Right ventricle myocardium inferior (tissue), 1 donor: ENCODE measurements at regions not wholly inside any gene's neighbourhood (a gene's known extent, or its start where the extent isn't known, plus 50 kb on each side); places are given as distances from the start of the nearest gene placed in this dataset.
"Not testable (repeated sequence)": the region's sequence is repeated elsewhere in the genome, so short reads cannot be mapped to it uniquely, and the experiment has no call there.

ENCODE experiments used
- ATAC-seq: fragments of 200-7000 bp; cut with Tn5 transposase; one replicate; pipeline ENCODE4 v1.9.1; 2020; ENCODE audit warnings: mild to moderate bottlenecking, moderate library complexity
- DNase-seq: peaks from one replicate; pipeline ENCODE4 v3.0.0; 2021; ENCODE audit errors: missing footprints
- intact Hi-C: fragments of 100-400 bp; cut with DNase I; formaldehyde crosslinking; loops from one replicate; pipeline ENCODE4 v1.11.0; 2022
- donor health status: DM: no; HTN: yes; CAD: no; lungs with severe emphysema.

DNA sequence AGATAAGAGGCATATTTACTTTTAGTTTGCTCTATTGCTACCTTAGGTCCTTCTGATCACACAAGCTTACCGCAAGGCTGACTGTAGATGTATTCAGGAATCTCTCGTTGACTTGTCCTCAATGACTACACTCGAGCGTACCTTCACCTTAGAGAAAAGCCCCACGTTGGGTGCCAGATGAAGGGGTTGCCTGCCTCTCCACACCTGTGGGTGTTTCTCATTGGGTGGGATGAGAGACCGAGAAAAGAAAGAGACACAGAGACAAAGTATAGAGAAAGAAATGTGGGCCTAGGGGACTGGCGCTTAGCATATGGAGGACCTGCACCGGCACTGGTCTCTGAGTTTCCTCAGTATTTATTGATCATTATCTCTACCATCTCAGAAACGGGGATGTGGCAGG lies 51.8 kb downstream of the ASCL4 start:
- DNase-seq (no peak), ATAC-seq (no peak)
- intact Hi-C loops, result no loop called here

DNA sequence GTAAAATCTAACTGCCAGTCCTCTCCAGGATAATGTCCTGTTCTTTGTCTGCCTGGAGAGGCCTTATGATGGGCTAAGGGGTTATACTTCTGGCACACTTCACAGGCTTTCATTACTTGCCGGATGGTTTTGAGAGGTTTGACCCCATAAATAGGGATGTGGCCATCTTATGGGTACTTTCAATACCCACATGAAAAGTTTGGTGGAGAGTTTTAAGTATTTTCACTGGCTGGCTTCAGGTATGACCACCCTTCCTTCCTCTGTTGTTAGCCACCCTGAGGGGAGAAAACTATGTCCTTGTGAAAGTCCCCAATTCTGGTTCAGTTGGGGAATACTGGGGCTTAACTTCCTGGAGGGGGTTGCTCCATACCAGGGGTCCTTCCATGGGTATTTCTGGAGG lies 54.8 kb downstream of the ASCL4 start:
- DNase-seq, result no peak

DNA sequence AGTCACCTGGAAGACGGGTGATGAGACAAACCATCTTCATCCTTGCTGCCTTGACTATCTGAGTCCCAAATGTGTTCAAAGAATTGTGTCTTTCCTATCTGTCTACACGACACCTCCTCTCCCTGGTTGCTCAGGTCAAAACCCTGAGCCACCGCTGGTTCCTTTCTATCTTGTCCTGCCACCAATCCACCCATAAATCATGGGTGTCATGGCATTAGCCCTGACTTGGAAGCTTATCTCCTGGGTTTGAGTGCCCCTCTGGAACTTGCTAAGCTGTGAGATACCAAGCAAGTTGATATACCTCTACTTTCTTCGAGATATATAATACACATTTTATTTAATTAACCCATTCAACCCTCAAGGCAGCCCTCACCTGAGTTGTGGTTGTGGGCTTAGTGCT lies 57.9 kb downstream of the ASCL4 start:
- no peak for DNase-seq
- intact Hi-C loops, result no loop called here
- no peak for ATAC-seq

More for the DNA sequence above, 54.8 kb downstream of the ASCL4 start:
- no peak for ATAC-seq
- intact Hi-C loops, result no loop called here

DNA sequence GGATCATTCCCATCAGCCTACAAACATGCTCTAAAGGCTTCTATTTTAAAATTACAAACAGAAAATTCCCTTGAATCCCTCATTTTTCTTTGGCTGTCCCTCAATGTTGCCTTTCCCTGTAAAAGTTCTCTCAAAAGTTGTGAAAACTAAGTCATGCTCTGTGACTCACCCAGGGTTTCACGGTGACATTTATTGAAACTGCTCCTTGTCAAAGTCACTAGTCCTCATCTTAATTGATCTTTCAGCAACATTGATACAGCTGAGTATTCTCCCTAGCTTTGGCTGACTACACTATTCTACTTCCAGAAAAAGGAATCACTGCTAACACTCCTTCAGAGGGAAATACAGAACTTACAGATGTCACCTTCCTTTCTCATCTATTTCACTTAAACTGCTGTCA lies 65.7 kb downstream of the ASCL4 start:
- ATAC-seq (no peak), DNase-seq (no peak)
- intact Hi-C loops, result no loop called here

DNA sequence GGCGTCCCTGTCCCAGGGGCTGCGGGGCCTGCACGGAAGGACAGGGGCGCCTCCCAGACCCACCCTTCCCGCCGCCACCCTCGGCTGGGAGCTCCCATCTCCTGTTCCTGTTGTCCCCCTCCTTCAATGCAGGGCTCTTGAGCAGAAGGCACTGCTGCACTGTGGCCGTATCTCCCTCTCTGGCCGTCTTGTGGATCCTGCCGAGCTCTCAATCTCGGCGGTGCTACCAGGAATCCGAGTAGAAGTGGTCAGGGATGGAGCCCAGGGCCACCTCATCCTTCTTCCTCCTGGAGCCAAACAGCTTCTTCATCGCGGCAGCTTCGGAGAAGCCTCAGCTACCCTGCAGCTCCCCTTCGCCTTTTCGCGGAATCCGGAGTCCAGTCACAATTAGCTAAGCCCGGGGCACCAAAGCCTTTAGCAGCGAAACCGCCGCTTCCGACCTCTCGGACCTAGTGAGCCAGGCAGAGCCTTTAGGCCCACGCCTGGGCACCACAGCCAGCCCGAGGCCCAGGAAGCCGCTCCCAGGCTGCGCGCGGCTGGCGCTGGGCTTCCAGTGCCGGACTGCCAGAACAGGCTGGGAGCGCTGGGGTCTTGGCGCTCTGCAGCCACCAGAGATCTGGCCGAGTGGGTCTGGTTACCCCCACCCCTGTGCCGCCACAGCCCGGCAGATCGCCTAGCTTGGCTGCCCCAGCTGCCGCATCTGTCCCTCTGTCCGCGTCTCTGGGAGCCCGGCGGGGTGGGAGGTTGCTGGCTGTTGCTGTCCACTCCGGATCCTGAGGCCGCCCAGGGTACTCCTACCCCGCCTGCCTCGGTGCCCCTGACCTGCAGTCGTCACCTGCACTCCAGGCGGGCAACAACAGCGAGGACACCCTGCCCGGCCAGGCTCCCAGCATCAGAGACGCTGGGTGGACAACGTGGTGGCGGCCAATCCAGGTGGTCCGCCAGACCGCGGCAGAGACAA lies 69.1 kb downstream of the ASCL4 start:
- DNase-seq (peak; percentile 63), ATAC-seq (no peak)

DNA sequence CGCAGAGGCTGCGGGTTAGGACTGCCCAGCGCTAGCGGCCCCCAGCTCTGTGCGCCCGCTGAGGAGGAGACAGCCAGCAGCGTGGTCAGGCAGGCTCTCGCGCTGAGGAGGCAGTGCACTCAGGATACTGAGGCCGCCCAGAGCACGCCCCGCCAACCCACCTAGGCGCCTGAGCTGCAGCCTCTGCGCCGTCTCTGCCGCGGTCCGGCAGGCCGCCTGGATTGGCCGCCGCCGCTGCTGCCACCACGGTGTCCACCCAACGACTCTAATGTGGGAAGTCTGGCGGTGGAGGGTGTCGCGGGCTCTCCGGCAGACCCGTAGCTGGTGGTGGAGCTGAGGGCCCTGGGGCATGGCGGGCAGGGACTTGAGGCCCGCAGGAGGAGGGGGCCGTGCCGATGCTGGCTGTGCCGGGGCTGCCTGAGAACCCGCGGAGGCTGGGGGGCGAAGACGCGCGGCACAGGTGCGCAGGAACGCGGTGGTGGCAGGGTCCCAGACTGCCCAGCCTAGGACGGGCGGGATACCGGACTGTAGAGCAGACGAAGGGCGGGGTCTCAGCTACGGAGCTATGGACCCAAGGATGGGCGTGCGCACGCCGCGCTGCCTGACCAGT lies 69.9 kb downstream of the ASCL4 start:
- peak; percentile 20 for ATAC-seq
- intact Hi-C loops, result no loop called here
- DNase-seq, result no peak

More for the DNA sequence above, 69.1 kb downstream of the ASCL4 start:
- intact Hi-C loops, result no loop called here

DNA sequence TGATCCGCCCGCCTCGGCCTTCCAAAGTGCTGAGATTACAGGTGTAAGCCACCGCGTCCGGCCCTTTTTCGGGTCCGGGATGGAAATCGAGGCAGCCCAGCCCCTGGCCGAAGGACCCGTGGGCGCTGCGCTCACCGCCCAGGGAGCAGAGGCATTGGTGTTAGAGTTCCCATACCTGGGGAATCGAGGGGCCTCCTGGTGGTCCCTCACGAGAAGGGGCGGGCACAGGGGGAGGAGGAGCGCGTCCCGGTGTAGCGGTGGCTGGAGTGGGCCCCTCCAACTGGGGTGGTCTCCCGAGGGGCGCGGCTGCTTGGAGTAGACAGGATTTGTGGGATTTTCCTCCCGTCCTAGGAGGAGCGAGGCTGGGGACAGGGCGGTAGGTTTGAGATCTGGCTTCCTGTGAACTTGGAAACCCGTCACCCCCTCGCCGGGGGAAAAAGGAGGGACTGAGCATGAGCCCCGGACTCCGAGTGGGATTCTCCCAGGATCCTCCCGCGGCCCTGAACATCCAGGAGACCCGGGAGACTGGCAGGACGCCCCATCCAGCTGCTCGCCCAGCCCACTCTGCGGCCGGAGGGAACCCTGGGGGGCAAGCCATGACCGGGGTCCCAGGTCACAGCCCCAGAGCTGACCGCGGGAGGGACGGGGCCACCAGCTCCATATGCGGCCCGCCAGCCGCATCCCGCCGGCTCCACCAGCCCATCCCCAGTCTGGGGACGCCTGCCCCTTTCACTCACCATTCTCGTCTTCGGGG lies 70.9 kb downstream of the ASCL4 start:
- ATAC-seq (no peak), DNase-seq (no peak)
- intact Hi-C loops, result no loop called here

DNA sequence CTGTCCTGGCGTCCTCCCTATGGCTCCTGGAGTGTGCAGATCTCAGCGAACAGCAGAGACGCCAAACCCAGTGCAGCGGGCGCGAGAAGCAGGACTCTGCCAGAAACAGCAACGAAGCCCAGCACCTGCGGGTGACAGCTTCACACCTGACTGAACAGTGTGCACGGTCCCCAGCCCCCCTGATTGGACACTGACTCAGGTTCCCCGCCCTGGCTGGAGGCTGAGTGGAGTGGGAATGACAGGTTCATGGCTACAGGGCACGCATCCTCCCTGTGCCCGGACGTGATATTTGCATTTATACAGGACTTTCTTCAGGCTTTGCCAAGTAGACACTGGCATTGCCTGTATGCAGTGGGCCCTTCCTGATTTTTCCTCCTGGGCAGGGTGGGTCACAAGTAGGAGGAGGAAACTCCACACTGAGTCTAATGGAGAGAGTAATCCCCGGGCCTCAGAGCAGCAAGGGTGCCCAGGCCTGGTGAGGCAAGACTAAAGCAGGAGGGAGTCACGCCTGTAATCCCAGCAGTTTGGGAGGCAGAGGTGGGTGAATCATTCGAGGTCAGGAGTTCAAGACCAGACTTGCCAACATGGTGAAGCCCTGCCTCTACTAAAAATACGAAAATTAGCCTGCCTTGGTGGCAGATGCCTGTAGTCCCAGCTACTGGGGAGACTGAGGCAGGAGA lies 71.6 kb downstream of the ASCL4 start:
- ATAC-seq, result no peak
- intact Hi-C loops, result no loop called here
- no peak for DNase-seq

DNA sequence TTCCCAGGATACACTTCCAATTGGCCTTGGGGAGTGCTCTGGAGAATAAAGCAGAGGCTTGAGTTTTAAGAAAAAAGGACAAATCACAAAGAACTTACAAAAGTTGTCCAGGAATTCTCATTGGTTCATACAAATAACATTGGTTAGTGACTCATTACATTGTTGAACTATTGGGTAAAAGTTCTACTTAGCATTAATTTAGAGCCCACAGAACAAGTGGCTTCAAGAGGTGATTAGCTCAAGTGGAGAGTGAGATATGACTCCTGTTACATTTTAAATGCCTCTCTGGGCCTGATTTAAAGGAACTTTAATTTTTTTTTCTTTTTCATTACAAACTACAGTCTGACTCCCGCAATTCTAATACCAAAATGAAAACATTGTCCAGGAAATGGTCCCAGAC lies 72.9 kb downstream of the ASCL4 start:
- ATAC-seq (no peak), DNase-seq (no peak)

DNA sequence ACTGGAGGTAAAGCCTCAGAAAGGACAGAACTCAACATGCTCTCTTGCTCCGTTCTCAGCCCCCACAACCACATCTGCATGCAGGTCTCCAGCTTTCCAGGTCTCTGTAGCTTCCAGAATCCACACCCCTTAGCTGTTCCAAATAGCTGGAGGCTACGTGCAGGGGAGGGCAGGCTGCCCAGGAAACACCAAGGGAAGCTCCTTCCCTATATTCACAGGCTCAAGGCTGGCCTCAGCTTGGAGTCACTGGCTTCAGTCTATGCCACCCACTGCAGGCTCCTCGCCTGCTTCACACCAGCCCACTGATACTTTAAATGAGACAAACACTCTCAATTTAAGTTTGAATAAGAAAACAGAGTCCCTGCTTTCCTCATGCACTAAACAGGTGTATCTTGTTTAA lies 73.3 kb downstream of the ASCL4 start:
- DNase-seq, result no peak
- peak; percentile 46 for ATAC-seq
- intact Hi-C loops, result no loop called here

More for the DNA sequence above, 72.9 kb downstream of the ASCL4 start:
- intact Hi-C loops, result no loop called here

DNA sequence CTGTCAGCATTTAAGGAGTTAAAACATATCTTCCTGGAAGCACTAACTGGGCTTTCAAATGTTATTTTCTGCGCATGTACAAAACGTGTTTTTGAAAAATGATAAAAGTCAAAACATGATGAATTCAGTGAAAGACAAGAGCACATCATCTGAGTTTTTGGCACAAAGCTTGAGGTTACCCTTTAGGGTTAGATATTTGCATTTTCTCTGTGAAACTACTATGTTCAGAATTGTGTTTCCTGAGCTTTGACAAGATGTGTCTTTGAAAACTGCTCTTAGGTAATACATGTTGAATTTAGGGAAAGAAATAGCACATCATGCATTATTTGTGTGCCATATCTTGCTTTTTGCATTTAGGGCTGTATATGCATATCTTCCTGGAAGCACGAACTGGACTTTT lies 79.0 kb downstream of the ASCL4 start:
- no peak for ATAC-seq
- intact Hi-C loops, result no loop called here
- no peak for DNase-seq

DNA sequence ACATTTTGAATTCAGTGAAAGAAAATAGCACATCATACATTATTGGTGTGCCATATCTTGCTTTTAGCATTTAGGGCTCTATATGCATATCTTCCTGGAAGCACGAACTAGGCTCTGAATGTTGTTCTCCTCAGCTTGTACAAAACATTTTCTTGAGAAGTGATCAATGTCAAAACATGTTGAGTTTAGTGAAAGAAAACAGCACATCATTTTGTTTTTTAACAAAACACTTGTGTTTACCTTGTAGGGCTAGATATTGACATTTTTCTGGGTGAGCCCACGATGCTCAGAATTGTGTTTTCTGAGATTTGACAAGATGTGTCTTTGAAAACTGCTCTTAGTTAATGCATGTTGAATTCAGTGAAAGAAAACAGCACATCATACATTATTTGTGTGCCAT lies 81.0 kb downstream of the ASCL4 start:
- ATAC-seq (no peak), DNase-seq (no peak)
- intact Hi-C loops, result no loop called here

DNA sequence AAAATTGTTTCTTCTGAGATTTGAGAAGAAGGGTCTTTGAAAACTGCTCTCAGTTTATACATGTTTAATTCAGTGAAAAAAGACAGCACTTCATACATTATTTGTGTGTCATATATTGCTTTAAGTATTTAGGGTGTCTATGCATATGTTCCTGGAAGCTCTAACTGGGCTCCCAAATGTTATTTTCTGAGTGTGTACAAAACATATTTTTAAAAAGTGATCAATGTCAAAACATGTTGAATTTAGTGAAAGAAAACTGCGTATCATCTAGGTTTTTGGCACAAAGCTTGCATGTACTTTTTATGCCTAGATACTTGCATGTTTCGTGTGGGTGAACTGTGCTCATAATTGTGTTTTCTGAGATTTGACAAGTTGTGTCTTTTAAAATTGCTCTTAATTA lies 81.6 kb downstream of the ASCL4 start:
- intact Hi-C loops, result no loop called here
- no peak for ATAC-seq
- DNase-seq, result no peak

DNA sequence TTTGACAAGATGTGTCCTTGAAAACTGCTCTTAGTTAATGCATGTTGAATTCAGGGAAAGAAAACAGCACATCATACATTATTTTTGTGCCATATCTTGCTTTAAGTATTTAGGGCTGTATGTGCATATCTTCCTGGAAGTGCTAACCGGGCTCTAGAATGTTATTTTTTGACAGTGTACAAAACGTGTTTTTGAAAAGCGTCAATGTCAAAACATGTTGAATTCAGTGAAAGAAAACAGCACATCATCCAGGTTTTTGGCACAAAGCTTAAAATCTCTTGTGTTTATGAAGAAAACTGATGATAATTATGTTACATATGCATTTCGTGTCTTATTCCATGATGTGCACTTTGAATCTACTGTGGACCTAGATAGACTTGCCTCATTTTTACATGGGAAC lies 82.7 kb downstream of the ASCL4 start:
- DNase-seq (no peak), ATAC-seq (no peak)
- intact Hi-C loops, result no loop called here

DNA sequence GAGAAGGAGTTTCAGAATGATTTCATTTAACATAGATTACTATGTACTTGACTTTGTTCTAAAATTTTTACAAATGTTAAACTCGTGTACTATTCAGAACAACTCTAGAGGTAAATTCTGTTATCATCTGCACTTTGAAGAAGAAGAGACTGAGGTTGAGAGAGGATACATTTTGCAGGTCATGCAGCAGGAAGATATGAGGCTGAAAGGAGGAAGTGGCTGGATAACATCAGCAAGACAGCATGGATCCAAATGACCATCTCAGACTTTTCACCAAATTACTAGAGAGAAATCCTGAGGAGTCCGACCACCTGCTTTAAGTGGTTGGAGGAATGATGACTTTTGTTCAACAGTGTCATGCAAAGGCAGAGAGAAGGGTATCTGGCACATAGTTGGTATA lies 84.9 kb downstream of the ASCL4 start:
- DNase-seq (no peak), ATAC-seq (no peak)
- intact Hi-C loops, result no loop called here

DNA sequence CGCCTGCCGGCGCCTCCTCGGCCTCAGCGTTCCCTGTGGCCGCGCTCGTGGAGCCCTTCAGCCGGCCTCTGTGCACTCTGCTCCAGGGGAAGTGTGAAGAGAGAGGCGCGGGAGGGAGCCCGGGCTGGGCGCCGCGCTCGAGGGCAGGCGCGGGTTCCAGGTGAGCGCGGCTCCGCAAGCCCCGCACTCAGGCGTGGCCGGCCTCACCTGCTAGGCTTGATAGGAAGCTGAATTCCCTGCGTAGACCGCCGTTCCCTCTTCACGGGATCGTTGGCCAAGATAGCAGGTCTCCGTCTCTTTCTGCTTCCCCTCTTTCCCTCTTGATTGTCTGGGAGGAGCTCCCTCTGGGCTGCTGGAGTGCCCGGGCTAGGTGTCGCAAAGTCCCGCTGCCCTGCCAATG lies 89.7 kb downstream of the ASCL4 start:
- DNase-seq, result no peak
- intact Hi-C loops, result no loop called here
- peak; percentile 50 for ATAC-seq

DNA sequence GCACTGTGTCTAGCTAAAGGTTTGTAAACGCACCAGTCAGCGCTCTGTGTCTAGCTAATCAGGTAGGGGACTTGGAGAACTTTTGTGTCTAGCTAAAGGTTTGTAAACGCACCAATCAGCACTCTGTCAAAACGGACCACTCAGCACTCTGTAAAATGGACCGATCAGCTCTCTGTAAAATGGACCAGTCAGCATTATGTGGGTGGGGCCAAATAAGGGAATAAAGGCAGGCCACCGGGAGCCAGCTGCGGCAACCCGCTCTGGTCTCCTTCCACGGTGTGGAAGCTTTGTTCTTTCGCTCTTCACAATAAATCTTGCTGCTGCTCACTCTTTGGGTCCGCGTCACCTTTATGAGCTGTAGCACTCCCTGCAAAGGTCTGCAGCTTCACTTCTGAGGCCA lies 90.2 kb downstream of the ASCL4 start:
- DNase-seq, ATAC-seq, intact Hi-C loops: not testable (repeated sequence)

DNA sequence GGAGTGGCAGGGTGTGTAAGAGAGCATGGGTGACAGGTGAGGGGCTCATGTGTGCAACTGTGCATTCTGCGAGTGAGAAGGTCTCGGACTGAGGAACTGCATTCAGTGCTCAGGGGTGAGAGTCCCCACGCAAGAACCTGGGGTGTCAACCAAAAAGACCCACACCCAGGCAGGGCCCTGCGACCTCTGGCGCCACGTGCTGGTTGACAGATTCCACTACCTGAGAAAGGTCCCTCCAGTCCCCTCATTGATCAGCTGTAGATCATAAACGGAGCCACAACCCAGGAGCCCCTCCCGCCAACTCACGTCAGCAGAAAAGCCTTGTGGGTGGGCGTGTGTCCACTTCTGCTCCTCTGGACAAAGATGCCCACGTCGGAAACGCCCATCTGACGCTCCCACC lies 98.7 kb downstream of the ASCL4 start:
- ATAC-seq (no peak), DNase-seq (peak; percentile 48)
- intact Hi-C loops, result no loop called here

DNA sequence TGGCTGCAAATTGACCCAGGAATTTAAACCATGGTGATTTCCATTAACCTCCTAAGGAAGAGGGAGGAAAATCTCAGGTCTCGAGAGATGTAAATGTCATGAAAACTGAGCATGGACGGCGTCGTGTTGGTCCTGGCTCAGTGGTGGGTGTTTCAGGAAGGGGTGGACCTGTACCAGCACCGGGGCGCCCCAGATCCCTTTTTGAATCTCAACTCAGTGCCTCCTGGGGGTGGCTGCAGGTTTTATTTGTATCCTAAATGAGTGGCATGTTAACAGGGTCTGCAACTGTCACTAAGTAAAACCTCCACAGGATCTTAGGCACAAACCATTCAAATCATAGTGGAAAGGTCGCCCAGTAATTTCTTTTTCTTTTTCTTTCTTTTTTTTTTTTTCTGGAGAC lies 101.3 kb downstream of the ASCL4 start:
- intact Hi-C loops, result no loop called here
- ATAC-seq, result no peak
- DNase-seq, result no peak
